SK-N-MC (cell line): ENCODE measurements at regions not wholly inside any gene's neighbourhood (a gene's known extent, or its start where the extent isn't known, plus 50 kb on each side); places are given as distances from the start of the nearest gene placed in this dataset.

Source experiments
- EZH2 ChIP-seq: fragments of 200-600 bp; sonication (generic); IDR thresholded peaks from one replicate; pipeline ENCODE4 v1.6.1; 2017; ENCODE audit warnings: antibody characterized with exemption
- POLR2AphosphoS5 ChIP-seq: IDR thresholded peaks from 2 replicates; pipeline ENCODE4 v1.6.1; 2012; ENCODE audit warnings: mild to moderate bottlenecking, low read depth, low read length, borderline replicate concordance

- TF ChIP-seq POLR2AphosphoS5 (no peak), EZH2 (no peak)
These were observed 129.9 kb upstream of the FER start for GRCh38 chr5:108617467-108618435.
